ENCODE measurements at regions not wholly inside any gene's neighbourhood (a gene's known extent, or its start where the extent isn't known, plus 50 kb on each side); places are given as distances from the start of the nearest gene placed in this dataset.
"Not testable (repeated sequence)": the region's sequence is repeated elsewhere in the genome, so short reads cannot be mapped to it uniquely, and the experiment has no call there.

DNA sequence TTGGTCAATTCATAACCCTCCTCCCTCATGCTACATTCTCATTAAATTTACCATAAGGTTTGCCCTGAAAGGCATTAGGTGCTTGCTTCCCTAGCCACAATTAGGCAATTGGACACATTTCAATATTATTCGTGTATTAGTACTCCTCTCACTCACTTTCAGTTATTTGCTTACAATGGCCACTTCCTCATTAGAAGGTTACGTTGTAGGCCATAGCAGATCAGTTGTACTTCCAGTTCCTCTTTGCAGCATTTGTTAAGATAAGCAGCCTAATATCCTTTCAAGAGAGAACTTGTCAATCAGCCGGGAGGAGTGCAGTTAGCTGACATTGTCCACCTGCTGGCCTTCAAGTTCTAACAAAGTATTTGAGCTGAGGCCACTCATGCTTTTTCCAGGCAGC is 1017.2 kb downstream of the PCDH7 start:
- Mint-ChIP-seq H3K4me1 (ENCODE audit: insufficient read depth, unreplicated experiment) (no peaks in the 10 kb centered on the region), H3K4me3 (ENCODE audit: unreplicated experiment) (no peak overlapping the region), H3K27me3 (ENCODE audit: insufficient read depth, unreplicated experiment) (no peaks in the 10 kb centered on the region), H3K36me3 (ENCODE audit: insufficient read depth, unreplicated experiment) (no peaks in the 10 kb centered on the region), H3K9me3 (ENCODE audit: unreplicated experiment) (no peaks in the 10 kb centered on the region), H3K27ac (ENCODE audit: low read depth, unreplicated experiment) (no peak overlapping the region)
- ChIA-PET CTCF (no interaction called here), POLR2A (no interaction called here)
- intact Hi-C loops (cut with micrococcal nuclease): no loop called here
- TF ChIP-seq, protein P1, sequence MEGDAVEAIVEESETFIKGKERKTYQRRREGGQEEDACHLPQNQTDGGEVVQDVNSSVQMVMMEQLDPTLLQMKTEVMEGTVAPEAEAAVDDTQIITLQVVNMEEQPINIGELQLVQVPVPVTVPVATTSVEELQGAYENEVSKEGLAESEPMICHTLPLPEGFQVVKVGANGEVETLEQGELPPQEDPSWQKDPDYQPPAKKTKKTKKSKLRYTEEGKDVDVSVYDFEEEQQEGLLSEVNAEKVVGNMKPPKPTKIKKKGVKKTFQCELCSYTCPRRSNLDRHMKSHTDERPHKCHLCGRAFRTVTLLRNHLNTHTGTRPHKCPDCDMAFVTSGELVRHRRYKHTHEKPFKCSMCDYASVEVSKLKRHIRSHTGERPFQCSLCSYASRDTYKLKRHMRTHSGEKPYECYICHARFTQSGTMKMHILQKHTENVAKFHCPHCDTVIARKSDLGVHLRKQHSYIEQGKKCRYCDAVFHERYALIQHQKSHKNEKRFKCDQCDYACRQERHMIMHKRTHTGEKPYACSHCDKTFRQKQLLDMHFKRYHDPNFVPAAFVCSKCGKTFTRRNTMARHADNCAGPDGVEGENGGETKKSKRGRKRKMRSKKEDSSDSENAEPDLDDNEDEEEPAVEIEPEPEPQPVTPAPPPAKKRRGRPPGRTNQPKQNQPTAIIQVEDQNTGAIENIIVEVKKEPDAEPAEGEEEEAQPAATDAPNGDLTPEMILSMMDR (IDR thresholded peaks at IDR 0.05; ENCODE audit: unreplicated experiment): no peak
- DNase-seq (ENCODE audit: unreplicated experiment): no peak
- BruUV-seq (replicated peaks): no TSS peak

DNA sequence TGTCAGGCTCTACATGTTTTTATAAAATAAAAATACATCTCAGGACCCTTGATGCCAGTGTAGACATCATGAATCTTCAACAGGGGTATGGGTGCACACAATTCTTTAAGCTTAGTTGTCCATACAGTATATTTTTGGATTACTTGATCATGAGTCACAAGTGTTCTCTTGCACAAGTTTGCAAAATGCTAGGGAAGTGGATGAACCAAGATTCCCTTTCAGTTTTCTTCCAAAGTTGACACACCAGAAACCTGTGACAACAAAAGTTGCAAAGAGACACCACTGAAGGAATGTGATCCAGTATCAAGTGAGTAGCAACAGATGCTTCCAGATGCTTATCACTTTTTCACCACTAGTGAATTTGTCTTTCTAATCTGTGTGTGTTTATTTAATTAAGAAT is 1021.2 kb downstream of the PCDH7 start:
- TF ChIP-seq, protein P1 (IDR thresholded peaks at IDR 0.05; ENCODE audit: unreplicated experiment): no peak
- intact Hi-C loops (cut with micrococcal nuclease): no loop called here
- POLR2A ChIA-PET: no interaction called here
- H3K27ac Mint-ChIP-seq (ENCODE audit: low read depth, unreplicated experiment): no peak overlapping the region
- BruUV-seq (replicated peaks): no TSS peak
- no peaks in the 10 kb centered on the region for H3K36me3 Mint-ChIP-seq (ENCODE audit: insufficient read depth, unreplicated experiment)
- no peaks in the 10 kb centered on the region for H3K4me1 Mint-ChIP-seq (ENCODE audit: insufficient read depth, unreplicated experiment)
- no peaks in the 10 kb centered on the region for H3K27me3 Mint-ChIP-seq (ENCODE audit: insufficient read depth, unreplicated experiment)
- CTCF ChIA-PET: interaction anchor here (0.6 kb wide), 1 partner anchor 695 kb away, joined by 3 read pairs; no protein-coding TSS in a partner anchor
- H3K4me3 Mint-ChIP-seq (ENCODE audit: unreplicated experiment): no peak overlapping the region
- DNase-seq (ENCODE audit: unreplicated experiment): peak; percentile 47
- H3K9me3 Mint-ChIP-seq (ENCODE audit: unreplicated experiment): no peaks in the 10 kb centered on the region

DNA sequence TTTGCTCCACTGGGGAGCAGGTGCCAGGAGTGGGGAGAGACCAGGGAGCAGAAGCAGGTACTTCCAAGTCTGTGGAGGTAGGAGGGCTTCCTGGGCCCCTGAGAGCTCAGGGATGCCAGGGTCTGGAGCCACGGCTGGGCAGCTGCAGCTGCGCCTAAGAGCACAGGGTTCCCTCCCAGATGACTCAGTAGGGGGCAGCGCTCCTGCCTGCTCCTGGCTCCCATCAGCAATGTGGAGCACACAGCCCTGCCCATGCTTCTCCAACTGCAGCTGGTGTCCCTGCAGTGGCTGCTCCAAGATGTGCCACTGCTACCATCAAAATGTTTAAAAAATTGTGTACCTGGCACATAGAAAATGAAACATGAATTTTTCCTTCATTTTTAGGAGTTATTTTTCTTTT is 1028.2 kb downstream of the PCDH7 start:
- no TSS peak for BruUV-seq (replicated peaks)
- Mint-ChIP-seq H3K4me3 (ENCODE audit: unreplicated experiment) (no peak overlapping the region), H3K4me1 (ENCODE audit: insufficient read depth, unreplicated experiment) (peaks cover 5% of the 10 kb centered on the region), H3K36me3 (ENCODE audit: insufficient read depth, unreplicated experiment) (no peaks in the 10 kb centered on the region), H3K27me3 (ENCODE audit: insufficient read depth, unreplicated experiment) (no peaks in the 10 kb centered on the region), H3K9me3 (ENCODE audit: unreplicated experiment) (peaks cover 9% of the 10 kb centered on the region), H3K27ac (ENCODE audit: low read depth, unreplicated experiment) (no peak overlapping the region)
- POLR2A ChIA-PET: no interaction called here
- TF ChIP-seq, protein P1 (IDR thresholded peaks at IDR 0.05; ENCODE audit: unreplicated experiment): no peak
- intact Hi-C loops (cut with micrococcal nuclease): no loop called here
- CTCF ChIA-PET: interaction anchor here (0.5 kb wide), 1 partner anchor 85 kb away, joined by 3 read pairs; no protein-coding TSS in a partner anchor
- no peak for DNase-seq (ENCODE audit: unreplicated experiment)

DNA sequence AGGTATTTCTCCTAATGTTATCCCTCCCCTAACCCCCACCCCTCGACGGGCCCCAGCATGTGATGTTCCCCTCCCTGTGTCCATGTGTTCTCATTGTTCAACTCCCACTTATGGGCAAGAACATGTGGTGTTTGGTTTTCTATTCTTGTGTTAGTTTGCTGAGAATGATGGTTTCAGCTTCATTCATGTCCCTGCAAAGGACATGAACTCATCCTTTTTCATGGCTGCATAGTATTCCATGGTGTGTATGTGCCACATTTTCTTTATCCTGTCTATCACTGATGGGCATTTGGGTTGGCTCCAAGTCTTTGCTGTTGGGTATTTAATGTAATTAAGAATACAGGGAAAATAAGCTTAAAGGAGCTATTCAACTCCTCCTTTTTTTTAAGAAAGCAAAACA is 1030.4 kb downstream of the PCDH7 start:
- H3K36me3 Mint-ChIP-seq (ENCODE audit: insufficient read depth, unreplicated experiment); H3K27ac Mint-ChIP-seq (ENCODE audit: low read depth, unreplicated experiment); H3K9me3 Mint-ChIP-seq (ENCODE audit: unreplicated experiment); BruUV-seq (replicated peaks); DNase-seq (ENCODE audit: unreplicated experiment); intact Hi-C loops (cut with micrococcal nuclease); H3K27me3 Mint-ChIP-seq (ENCODE audit: insufficient read depth, unreplicated experiment); H3K4me3 Mint-ChIP-seq (ENCODE audit: unreplicated experiment); POLR2A ChIA-PET; CTCF ChIA-PET; H3K4me1 Mint-ChIP-seq (ENCODE audit: insufficient read depth, unreplicated experiment): not testable (repeated sequence)

DNA sequence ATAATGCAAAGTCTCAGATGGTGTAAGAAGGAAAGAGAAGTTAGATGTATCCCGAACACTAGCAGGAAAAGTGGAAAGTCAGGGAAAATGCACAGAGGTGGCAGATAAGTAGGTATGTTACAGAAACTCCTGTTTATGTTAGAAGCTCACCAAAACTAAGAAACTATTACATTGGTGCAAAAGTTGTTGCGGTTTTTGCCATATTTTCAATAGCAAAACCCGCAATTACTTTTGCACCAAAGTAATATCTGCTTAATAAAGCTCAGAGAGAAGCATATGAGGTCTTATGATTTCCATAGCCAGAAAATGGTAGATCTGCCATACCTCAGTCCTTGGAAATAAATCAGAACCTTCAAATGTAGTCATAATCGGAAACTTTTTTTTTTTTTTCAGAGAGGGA is 1035.6 kb downstream of the PCDH7 start:
- intact Hi-C loops (cut with micrococcal nuclease): no loop called here
- TF ChIP-seq, protein P1 (IDR thresholded peaks at IDR 0.05; ENCODE audit: unreplicated experiment): no peak
- Mint-ChIP-seq H3K4me1 (ENCODE audit: insufficient read depth, unreplicated experiment) (no peaks in the 10 kb centered on the region), H3K27ac (ENCODE audit: low read depth, unreplicated experiment) (no peak overlapping the region), H3K9me3 (ENCODE audit: unreplicated experiment) (no peaks in the 10 kb centered on the region), H3K27me3 (ENCODE audit: insufficient read depth, unreplicated experiment) (no peaks in the 10 kb centered on the region), H3K36me3 (ENCODE audit: insufficient read depth, unreplicated experiment) (no peaks in the 10 kb centered on the region), H3K4me3 (ENCODE audit: unreplicated experiment) (no peak overlapping the region)
- DNase-seq (ENCODE audit: unreplicated experiment): no peak
- CTCF ChIA-PET: interaction anchor here (0.6 to 0.7 kb wide), 4 partner anchors 16 to 650 kb away, joined by 4 to 7 read pairs (median 5); no protein-coding TSS in a partner anchor
- POLR2A ChIA-PET: no interaction called here
- no TSS peak for BruUV-seq (replicated peaks)

All from MCF 10A (cell line).